HG02798 (cell line): ENCODE measurements at regions not wholly inside any gene's neighbourhood (a gene's known extent, or its start where the extent isn't known, plus 50 kb on each side); places are given as distances from the start of the nearest gene placed in this dataset.
"Not testable (repeated sequence)": the region's sequence is repeated elsewhere in the genome, so short reads cannot be mapped to it uniquely, and the experiment has no call there.

Source experiments
- ATAC-seq: cut with Tn5 transposase; IDR thresholded peaks from one replicate; pipeline ENCODE4 v1.9.1; 2021; ENCODE audit warnings: mild to moderate bottlenecking; ENCODE audit not compliant: unreplicated experiment, poor library complexity

DNA sequence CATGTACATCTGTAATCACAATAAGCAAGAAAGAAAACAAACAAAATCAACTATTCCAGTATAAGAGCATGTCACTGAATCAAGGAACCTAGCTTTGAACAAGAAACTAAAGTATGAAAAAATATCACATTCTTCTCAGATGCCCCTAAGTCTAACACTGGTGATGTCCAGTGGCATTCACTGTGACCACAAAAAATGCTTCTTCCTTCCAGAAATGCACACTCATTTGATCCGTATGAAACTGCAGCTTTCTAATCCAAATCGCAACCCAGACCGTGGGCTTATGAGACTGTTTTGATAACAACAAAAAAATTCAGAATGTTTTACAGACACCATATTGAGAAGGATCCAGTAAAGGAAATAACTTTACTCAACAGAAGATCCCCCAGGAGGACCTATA is 320.1 kb upstream of the TARS1 start:
- ATAC-seq: no peak

DNA sequence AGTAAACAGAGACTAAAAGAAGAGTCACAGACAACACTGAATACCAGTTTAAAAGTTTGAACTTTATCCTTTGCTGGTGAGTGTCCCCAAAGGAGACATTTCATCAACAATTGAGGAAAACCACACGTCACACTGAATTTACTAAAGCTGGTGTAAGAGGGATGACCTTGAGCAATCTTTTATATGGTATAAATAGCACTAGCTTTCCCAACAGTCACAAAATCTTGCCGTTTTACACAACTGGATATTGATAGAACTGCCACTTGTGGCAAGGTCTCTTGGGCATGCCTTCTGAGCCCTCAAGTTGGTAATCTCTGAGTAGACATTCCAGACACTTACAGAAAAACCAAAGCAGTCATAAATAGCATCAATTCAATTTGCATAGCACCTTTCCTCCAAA is 311.5 kb upstream of the TARS1 start:
- ATAC-seq: no peak

DNA sequence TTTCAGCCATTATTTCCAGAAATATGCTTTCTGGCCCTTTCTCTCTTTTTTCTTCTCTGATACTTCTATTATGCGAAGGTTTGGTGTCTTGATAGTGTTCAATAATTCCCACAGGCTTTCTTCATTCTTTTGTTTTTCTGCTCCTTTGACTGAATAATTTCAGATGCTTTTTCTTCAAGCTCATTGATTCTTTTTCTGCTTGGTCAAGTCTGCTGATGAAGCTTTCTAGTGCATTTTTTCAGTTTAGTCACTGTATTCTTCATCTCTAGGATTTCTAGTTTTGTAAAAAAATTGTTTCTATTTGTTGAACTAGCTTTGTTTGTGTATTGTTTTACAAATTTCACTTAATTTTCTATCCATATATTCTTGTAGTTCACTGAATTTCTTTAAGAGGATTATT is 304.0 kb upstream of the TARS1 start:
- no peak for ATAC-seq

DNA sequence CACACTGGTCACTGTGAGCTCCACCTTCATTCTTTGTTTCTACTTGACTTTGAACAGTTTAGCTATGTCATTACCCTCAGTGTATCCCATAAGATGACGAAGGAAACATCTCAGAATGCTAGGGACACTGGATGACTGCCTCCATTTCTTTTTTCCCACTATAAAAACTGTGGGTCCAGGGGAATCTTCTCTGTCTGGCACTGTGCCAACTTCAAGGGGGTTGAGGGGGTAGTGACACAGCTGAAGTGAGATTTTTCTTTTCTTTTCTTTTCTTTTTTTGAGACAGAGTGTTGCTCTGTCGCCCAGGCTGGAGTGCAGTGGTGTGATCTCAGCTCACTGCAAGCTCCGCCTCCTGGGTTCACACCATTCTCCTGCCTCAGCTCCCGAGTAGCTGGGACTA is 302.6 kb upstream of the TARS1 start:
- not testable (repeated sequence) for ATAC-seq

DNA sequence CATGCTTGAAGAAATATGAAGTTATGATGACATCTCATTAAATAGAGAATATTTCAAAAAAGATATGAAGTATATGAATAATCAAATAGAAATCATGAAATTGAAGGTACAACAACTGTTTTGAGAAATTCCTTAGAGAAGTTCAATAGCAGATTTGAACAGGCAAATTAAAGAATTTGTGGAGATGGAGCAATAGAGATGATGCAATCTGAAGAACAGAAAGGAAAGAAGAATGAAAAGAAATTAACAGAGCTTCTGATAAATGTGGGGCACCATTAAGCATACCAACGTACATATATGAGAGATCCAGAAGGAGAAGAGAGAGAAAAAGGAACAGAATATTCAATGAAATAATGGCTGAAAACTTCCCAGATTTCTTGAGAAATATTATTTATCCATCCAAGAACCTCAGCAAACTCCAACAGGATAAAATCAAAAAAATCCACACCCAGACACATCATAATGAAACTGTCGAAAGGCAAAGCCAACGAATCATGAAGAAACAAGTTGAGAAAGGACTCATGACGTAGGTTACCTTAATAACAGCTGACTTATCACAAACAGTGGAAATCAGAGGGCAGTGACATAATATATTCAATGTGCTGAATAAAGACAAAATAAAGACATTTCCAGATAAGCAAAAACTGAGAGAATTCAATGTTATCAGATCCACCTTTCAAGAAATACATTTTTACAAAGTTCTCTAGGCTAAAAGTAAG is 297.2 kb upstream of the TARS1 start:
- no peak for ATAC-seq

DNA sequence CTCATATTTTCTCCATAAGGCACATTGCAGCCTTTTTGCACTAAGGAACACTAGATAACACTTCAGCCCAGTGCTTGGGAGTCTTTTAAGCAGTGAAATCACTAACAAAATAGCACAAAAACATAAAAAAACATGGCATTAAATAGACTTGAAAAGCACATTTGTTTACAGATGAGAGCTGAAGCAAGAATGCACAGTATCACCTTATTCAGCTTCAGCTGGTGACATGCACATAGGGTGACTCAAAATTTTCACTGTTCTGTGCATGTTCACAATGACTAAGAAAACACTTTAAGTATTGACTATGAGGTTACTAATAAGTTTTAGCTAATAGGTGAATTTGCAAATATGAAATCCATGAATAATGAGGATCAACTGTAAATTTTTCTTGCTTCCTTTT is 293.9 kb upstream of the TARS1 start:
- no peak for ATAC-seq

DNA sequence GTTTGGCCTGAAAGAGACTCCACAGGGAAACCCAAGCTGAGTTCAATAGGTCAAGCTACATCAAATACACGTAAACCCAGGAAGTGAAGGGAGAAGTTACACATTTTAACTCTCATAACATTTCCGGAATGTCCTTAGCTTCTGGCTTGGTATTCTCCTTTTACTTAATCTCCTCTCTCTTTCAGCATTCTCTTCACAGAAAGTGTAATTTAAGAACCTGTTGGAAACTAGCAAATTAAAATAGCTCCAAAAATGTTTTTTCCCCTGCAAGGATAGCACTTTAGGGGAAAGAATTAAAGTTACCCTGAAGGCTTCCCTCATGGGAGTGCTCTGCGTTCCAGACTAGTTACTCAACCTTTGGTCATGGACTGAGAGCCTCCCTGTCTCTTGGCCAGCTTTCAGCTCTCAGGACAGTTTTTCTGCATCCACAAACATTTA is 292.7 kb upstream of the TARS1 start:
- no peak for ATAC-seq

DNA sequence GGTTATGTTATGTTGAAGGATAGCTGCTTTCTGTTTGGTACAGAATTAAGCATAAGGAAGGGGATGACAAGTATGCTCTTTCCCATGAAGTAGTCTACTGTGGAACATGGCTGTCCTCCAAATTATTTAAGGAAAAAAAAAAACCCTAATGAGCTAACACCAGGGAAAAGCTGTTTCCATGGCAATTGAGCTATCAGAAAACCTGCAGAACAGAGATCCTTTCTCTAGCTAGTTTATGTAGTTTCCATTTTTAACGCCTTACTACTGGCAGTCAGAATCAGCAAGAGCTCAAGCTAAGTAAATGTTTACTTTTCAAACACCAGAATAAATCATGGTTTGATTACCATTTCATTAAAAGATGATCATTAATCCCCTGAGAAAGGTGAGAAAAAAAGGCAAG is 287.4 kb upstream of the TARS1 start:
- ATAC-seq: no peak

DNA sequence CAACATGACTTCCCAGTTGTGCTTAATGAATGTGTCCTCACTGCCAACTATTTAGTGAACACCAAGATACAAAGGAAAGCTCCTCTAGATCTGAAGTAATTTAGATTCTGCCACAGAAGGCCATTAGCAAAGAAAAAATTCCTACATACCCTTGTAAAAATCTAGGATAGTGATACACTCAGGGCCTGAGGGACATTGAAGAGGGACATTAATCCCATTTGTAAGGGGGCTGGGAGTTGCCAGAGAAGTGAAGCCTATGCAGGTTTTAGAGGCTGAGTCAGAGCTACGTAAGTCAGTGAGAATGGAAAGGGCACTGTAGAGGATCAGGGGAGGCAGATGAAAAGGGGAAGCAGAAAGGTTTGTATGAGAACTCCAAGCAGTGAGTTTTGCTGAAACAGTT is 286.9 kb upstream of the TARS1 start:
- no peak for ATAC-seq

DNA sequence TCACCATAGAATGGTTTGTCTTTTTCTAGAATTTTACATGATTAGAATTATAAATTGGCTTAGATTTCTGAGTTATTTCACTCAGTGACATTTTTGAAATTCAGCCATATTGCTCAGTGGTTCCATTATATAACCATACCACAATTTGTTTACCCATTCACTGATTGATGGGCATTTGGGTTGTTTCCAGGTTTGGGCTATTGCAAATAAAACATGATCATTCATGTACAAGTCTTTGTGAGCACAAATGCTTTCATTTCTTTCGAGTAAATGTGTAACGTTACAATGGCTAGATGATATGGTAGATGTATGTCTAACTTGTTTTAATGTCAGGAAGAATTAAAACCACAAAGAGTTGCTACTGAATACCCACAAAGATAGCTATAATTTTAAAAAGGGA is 279.9 kb upstream of the TARS1 start:
- no peak for ATAC-seq

DNA sequence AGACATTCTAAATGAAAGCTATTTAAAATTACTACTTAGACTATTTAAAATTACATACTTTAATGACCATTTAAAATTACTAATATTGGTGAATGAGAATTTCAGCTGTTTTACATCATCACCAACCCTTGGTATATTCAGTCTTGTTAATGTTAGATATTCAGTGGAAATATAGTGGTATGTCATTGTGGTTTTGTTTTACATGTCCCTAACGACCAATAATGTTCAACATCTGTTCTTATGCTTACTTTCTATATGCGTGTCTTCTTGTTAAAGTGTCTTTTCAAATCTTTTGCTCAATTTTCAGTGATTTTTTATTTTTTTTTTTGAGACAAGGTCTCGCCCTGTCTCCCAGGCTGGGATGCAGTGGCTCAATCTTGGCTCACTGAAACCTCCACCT is 279.3 kb upstream of the TARS1 start:
- ATAC-seq: no peak

DNA sequence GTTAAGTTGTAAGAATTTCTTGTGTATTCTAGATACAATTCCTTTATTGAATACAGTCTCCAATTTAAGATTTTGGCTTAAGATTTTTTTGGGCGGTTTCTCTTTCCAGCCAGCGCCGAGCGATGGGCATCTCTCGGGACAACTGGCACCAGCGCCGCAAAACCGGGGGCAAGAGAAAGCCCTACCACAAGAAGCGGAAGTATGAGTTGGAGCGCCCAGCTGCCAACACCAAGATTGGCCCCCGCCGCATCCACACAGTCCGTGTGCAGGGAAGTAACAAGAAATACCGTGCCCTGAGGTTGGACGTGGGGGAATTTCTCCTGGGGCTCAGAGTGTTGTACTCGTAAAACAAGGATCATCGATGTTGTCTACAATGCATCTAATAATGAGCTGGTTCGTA is 278.7 kb upstream of the TARS1 start:
- ATAC-seq: no peak

DNA sequence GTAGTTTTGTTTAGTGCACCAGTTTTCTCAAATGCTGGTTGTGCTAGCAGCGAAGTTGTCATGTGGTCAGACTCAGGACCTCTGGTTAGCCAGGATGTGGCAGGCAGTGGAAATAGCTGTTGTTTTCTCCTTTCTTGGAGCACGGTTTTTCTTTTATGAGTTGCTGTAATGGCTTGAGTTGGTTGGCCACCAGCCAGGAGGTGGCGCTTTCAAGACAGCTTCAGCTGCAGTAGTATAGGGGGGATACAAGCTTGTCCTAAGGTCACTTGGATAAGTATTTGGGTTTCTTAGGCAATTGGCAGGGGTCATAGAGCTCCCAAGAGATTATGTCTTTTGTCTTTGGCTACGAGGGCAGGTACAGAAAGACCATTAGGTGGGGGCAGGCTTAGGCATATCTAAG is 274.2 kb upstream of the TARS1 start:
- ATAC-seq: no peak

DNA sequence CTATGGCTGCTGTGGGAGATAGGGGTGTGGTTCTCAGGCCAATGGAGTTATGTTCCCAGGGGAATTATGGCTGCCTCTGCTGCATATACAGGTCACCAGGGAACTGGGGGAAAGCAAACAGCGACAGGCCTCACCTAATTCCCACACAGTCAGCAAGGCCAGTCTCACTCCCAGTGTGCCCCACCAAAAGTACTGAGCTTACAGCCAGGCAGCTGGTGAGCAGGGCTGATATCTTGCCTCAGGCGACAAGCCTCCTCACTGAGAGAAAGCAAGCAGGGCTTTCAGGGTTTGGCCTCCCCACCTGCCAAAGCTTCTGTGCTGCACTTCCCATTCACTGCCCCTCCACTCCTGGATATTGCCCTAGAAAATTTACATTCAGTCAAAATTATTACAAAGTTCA is 273.8 kb upstream of the TARS1 start:
- ATAC-seq: no peak

DNA sequence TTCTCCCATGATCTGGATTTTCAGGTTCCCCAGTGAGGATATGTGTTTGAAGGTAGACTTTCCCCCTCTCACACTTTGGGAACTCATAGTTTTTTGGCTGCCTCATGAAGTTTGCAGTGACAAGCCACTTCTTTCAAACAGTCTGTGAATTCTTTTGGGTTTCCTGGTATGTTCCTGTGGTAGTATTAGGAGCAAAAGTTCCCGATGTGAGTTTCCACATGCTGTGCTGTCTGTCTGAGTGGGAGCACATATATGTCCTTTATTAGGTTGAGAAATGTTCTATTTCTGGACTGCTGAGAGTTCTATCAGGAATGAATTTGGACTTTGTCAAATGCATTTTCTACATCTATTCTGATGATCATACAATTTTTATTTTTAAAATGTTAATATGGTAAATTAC is 273.2 kb upstream of the TARS1 start:
- no peak for ATAC-seq

DNA sequence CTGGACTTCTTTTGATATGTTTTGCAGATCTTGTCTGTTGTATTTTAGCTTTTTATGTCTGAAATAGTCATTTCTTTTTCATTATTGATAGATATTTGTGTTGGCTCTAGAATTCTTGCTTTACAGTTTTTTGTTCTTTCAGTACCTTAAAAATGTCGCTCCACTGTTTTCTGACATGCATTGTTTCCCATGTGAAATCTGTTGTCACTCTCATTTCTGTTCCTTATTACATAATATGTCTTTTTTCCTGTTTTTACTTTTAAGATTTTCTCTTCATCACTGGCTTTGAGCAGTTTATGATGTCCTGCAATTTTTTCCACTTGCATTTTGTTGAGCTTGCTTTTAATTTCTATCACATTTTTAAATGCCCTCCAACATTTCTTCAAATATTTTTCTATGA is 270.4 kb upstream of the TARS1 start:
- ATAC-seq: no peak

DNA sequence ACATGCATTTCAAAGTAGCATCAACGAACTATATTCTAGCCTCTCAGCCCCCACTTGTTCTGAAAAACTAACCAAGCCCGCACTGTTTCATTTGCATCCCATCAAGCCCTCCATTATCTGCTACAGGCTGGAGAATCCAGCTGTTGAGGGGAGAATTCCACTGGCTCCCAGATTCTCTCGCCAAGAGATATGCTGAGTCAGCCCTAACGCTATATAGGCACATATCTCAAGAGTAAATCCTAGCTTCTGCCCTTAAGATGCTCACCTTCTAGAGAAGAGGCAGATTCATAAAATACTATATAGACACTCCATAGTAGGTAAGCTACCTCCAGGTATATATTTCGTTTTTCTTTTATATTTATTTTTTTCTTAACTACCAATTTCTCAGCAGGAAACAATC is 266.4 kb upstream of the TARS1 start:
- no peak for ATAC-seq

DNA sequence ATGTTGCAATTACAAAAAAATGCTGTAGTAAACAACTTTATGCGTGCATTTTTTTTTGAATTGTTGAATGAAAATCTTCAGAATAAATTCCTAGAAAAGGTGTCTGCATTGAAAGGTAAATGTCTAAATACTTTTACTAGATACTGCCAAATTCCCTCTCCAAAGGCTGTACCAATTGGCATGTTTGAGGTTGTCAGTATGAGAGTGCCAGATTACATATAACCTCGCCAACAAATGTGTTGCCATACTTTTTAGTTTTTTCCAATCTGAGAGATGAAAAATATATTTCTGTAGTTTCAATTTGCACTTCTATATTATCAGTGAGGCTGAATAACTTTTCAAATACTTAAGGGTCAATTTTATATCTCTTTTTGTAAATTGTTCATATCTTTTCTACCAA is 261.5 kb upstream of the TARS1 start:
- no peak for ATAC-seq

DNA sequence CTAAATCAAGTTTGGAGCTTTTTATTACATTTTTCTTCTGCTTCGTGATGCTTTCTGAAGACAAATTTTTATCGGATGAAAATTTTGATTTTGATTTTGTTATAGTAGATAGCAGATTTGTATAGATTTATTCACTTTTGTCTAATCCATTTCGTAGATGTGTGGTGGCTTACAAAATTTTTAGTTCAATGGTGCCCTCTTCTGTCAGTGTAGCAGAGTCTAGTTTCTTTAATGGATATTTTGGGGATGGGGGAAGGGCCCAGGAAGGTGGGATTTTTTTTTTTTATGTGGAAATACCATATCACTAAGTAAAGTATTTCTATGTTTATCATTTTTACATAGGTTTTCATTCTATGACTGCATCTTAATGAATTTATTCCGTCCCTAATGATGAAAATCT is 259.9 kb upstream of the TARS1 start:
- ATAC-seq: no peak

DNA sequence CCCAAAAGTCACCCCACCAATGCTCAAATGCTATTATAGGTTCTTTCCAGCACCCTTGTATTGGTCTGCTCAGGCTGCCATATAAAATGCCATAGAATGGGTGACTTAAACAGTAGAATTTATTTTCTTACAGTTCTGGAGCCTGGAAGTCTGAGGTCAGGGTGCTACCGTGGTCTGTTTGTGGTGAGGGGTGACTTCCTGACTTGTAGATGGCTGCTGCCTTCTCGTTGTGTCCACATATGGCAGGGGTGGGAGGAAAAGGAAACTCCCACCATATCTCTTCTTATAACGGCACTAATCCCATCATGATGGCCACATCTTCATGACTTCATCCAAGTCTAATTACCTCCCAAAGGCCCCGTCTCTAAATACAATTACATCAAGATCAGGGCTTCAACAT is 257.8 kb upstream of the TARS1 start:
- ATAC-seq: no peak

DNA sequence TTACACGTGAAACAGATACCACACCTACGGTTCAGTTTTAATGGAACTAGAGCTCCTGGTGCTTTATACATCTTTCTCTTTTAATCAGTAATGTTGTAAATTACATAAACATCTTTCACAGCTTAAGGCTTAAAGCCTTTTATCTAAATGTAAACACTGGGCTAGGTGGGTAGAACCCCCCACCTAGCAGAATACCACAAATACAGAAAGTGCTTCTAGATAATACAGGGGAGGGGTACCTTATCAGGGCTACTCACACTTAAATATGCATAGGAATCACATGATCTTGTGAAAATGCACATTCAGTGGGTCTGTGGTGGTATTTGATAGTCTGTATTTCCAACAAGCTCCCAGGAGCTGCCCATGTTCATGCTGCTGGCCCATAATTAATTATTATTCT is 256.4 kb upstream of the TARS1 start:
- no peak for ATAC-seq

DNA sequence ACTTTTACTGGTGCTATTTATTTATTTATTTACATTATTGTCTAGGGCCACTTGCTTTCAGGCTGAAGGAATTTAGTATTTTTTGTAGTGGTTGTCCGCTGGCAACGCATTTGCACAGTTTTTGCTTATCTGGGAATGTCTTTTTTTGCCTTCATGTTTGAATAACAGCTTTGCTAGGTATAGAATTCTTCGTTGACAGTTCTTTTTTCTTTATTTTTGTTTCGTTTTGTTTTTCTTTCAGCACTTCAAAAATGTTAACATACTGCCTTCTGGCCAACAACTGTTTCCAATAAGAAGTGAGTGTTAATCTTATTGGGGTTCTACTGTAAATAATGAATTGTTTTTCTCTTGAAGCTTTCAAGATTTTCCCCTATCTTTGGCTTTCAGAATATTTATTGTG is 252.7 kb upstream of the TARS1 start:
- ATAC-seq: no peak

DNA sequence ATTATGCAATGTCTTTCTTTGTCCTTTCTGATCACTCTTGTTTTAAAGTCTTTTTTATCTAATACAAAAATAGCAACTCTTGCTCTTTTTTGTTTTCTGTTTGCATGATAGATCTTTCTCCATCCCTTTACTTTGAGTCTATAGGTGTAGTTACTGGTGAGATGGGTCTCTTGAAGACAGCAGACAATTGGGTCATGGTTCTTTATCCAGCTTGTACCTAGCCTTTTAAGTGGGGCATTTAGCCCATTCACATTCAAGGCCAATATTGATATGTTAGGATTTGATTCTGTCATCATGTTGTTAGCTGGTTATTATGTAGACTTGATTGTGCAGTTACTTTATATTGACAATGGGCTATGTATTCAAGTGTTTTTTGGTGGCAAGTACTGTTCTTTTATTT is 245.9 kb upstream of the TARS1 start:
- ATAC-seq: no peak
